OCI-M1 (cell line): ENCODE measurements at regions not wholly inside any gene's neighbourhood (a gene's known extent, or its start where the extent isn't known, plus 50 kb on each side); places are given as distances from the start of the nearest gene placed in this dataset.
A peak's percentile ranks its signal among the peaks of the same experiment; 100 is the strongest.
"Not testable (repeated sequence)": the region's sequence is repeated elsewhere in the genome, so short reads cannot be mapped to it uniquely, and the experiment has no call there.

Experiments used
- DNase-seq: peaks from one replicate; lab custom pipeline; 2025; lab: John Stamatoyannopoulos, UW

DNA sequence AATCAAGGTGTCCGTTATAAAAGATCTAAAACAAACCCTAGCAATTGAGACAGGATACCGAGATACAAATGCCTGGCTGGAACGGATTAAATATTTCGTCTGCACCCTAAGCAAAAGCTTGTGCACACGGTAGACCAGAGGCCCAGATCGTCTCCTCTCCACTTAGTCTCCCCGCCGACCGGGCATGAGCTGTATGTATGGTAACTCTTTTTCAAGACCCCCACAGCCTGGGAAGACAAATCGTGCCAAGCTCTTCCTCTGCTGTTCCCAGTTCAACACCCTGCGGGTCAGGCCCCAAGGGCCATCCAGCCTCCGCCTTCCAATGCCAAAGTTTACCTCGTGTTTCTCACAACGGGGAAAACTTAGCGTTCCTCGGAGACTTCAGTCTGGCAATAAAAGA is 285.7 kb upstream of the GALNT17 start:
- no peak for DNase-seq

DNA sequence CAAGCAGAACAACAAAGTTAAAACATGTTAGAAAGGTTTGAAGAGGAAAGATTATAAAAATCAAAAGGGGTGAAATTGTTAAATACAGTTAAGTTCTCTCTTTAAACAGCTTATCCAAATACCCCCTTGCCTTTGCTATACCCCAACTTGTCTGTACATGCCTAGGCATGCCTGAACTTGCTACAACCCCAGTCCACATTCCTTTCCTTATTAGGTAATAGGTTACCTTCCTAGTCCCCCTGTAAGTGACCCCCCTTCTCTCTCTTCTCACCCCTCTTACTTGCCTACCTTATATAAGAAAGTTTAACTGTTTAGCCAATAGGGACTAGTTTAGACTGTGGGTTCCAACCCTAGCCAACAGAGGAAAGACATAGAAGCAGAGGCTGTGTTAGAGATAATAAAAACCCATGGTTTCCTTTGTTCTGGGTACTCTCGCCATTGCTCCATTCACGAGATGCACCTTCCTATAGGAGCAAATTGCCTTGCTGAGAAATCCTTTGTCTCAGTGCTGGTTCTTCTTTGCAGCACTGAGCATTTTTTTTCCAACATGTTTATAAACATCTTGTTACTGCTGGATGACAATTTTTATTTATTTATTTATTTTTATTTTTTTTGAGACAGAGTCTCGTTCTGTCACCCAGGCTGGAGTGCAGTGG is 282.2 kb upstream of the GALNT17 start:
- DNase-seq, result no peak

DNA sequence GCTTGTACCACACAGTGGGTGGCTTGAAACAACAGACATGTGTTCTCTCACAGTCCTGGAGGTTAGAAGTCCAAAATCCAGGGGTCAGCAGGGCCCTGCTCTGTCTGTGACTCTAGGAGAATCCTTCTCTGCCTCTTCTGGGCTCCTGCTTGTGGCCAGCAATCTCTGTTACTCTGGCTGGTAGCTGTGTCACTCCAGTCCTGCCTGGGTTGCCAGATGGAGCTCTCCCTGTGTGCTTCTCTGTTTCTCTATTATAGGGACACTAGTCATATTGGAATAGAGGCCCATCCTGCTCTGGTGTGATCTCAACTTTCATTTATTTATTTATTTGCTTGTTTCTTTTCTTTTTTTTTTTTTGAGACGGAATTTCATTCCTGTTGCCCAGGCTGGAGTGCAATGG is 276.6 kb upstream of the GALNT17 start:
- no peak for DNase-seq

DNA sequence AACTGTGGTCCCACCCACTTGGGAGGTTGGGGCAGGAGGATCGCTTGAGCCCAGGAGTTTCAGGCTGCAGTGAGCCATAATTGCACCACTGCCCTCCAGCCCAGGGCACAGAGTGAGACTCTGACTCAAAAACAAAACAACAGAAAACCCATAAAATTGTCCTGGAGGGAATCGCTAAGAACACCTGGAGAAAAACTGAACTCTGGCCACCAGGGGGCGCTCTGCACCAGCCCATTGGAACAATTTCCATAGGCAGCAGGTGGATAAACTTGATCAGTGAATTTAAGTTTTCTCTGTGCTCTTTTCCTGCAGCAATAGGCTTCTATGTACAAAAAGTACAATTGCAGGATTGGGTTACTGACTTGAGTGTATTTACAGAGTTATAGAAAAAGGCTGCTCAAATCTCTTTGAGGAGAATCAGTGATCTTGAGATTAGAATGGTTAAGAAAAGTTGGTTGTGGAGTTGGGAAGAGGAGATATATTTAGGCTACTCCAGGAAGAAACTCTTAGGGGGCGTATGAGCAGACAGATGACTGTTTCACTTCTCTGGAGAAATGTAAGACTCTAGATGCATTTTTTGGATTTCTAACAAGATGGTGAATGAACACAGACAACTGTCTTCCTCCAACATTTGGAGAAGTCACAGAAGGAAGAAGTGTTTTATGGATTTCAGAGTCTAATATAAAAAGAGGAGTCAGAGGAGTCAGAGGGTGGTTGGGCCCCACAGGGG is 274.9 kb upstream of the GALNT17 start:
- DNase-seq, result peak; percentile 83

DNA sequence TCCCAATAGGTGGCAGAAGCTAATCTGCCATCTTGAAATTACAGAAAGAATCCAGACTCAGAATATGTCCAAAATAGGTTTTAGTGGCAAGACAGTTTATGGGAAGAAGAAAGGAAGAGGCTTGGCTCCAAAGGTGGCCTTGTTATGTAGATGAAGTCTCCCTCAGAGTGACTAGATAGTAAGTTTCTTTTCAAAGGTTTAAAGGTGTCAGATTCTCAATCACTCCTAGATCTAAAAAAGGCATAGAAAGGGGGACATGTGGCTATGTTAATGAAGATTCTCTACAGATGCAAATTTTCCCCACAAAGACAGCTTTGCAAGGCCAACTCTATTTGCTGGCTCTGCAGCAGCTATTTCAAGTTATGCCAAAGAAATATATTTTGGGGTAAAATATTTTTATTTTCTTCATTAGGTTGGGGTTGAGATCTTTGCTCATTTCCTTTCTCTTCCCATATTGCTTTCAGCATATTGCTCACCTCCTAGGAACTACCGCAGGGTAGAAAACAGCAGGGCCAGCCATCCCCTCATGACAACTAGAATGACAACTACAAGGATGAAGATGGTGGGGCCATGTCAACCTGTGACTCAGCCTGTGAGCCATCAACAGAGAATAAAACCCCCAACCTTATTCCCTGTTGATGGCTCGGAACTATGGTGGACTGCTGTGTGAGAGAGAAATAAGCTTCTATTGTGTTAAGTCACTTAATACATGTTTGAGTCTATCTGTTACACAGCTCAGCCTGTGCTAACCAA is 274.0 kb upstream of the GALNT17 start:
- DNase-seq, result no peak

DNA sequence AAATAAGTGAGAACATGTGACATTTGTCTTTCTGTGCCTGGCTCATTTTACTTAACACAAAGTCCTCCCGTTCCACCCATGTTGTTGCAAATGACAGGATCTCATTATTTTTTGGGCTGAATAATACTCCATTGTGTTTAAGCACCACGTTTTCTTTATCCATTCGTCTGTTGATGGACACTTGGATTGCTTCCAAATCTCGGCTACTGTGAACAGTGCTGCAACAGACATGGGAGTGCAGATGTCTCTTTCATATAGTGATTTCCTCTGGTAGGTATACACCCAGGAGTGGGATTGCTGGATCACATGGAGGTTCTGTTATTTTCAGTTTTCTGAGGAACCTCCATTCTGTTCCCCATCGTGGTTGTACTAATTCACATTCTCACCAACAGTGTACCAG is 264.4 kb upstream of the GALNT17 start:
- DNase-seq, result no peak

DNA sequence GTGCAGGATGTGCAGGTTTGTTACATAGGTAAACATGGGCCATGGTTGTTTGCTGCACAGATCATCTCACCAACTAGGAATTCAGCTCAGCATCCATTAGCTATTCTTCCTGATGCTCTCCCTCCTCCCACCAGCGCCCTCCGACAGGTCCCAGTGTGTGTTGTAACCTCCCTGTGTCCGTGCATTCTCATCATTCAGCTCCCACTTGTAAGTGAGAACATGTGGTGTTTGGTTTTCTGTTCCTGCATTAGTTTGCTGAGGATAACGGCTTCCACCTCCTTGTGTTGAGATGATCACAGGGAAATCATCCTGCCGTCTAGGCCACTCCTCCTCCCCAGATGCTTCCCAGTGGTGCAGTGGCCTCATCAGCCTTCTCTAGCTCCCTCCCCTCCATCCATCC is 261.6 kb upstream of the GALNT17 start:
- DNase-seq, result no peak

DNA sequence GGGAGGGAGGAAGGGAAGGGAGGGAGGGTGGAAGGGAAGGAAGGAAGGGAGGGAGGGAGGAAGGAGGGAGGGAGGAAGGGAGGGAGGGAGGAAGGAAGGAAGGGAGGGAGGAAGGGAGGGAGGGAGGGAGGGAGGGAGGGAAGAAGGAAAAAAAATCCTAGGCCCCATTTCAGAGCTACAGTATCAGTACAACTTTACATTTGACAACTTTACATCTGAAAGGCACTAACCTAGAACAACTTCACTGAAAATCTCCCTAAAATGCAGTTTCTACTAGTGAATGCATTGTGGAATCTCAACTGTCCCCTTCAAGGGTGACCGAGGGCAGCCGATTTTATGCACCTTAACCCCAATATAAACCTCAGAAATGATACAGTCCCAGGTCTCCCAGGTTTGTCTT is 259.8 kb upstream of the GALNT17 start:
- no peak for DNase-seq

DNA sequence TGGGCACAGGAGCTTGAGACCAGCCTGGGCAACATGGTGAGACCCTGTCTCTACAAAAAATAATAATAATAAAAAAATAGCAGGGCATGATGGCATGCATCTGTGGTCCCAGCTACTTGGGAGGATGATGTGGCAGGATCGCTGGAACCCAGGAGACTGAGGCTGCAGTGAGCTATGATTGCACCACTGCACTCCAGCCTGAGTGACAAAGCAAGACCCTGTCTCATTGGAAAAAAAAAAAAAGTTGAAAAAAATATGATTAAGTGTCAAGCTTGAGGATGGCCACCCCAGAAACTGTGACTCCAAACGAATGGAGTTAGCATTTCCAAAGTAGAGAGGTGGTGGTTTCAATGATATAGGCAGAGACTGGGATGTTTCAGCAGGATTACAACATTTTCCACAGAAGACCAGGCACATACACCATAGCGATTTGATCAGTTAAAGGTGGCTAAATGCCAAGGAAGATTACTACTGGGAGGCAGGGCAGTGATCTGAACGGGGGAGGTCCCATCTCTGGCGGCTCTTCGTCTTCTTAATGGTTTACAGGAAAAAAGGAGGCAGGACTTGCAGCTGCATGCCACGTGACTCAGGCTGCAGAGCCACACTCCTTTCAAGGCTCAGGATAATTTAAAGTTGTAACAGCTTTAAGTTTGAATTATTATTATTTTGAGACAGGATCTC is 250.6 kb upstream of the GALNT17 start:
- peak; percentile 42 for DNase-seq

DNA sequence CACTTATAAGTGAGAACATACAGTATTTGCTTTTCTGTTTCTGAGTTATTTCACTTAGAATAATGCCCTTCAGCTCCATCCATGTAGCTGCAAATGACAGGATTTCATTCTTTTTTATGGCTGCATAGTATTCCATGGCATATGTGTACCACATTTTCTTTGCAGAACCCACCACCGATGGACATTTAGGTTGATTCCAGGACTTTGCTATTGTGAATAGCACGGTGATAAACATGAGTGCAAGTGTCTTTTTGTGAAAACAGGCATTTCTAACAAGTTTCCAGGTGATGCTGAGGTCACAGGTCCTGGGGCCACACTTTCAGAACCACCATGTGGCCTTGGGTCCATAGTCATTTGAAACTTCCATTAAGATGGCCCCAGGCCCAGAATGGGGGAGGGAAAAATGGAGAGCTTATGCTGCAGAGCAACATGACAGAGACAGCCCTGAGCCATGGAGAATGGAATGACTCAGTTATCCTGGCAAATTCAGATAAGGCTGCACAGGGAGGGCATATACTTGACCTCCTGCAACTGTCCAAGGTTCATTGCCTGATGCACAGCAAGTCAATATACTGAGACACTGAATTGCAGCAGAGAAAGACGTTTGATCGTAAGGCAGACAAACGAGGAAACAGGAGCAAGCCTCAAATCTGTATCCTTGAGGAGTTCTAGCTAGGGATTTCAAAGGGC is 248.0 kb upstream of the GALNT17 start:
- DNase-seq, result no peak

DNA sequence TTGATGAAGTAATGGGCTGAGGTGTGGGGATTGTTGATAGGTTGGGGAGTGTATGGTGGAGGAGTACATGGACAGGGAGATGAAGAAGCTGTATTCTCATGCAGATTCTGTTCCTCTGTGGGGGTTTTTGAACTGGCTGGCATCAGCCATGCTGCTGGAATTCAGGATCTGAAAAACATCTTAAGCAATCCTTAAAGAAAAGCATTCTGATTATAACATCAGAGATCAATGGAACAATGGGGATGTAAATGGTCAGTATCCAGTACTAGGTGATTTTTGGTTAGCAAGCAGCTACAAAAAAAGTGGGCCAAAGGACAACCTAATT is 247.5 kb upstream of the GALNT17 start:
- no peak for DNase-seq

DNA sequence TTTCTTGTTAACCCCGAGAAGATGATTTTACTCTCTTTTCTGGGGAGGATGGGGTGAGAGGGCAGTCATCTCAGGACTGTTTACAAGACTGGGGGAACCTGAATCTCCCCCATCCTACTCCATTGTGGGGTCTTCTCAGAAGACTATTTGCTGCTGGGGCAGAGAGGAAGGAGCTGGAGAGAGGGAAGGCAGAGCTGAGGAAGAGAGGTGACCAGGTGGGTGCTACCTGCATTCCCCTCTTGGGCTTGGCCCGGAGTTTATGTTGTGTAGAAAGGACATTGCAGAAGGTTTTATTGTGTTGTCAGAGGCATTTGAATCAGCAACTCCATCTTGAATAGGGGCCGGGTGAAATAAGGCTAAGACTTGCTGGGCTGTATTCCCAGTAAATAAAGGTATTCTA is 247.1 kb upstream of the GALNT17 start:
- no peak for DNase-seq

DNA sequence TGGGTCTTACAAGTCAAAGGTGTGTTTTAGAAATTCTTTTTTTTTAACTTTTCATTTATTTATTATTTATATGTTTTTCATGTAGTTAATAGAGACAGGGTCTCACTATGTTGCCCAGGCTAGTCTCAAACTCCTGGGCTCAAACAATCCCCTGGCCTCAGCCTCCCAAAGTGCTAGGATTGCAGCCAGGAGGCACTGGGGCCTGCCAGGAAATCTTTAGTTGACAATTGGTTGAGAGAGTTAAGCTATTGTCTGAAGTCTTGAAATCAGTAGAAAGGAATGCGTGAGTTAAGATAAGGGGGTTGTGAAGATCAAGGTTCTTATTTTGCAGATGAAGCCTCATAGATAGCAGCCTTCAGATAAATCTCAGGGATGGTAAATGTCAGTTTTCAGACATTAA is 245.4 kb upstream of the GALNT17 start:
- no peak for DNase-seq

DNA sequence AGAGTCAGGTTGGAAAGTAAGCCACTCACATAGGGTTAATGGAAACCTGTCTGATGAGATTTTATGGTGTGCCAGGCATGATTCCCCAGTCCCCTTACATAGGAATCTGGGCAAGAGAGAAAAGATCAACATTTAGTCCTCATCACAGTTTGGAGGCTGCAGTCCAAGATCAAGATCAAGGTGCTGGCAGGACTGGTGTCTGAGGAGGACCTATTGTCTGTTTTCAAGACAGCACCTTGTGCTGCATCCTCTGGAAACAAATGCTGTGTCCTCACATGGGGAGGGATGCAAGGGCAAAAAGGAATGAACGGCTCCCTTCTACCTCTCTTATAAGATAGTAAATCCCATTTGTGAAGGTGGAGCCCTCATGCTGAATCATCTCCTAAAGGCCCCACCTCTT is 244.8 kb upstream of the GALNT17 start:
- DNase-seq, result no peak

DNA sequence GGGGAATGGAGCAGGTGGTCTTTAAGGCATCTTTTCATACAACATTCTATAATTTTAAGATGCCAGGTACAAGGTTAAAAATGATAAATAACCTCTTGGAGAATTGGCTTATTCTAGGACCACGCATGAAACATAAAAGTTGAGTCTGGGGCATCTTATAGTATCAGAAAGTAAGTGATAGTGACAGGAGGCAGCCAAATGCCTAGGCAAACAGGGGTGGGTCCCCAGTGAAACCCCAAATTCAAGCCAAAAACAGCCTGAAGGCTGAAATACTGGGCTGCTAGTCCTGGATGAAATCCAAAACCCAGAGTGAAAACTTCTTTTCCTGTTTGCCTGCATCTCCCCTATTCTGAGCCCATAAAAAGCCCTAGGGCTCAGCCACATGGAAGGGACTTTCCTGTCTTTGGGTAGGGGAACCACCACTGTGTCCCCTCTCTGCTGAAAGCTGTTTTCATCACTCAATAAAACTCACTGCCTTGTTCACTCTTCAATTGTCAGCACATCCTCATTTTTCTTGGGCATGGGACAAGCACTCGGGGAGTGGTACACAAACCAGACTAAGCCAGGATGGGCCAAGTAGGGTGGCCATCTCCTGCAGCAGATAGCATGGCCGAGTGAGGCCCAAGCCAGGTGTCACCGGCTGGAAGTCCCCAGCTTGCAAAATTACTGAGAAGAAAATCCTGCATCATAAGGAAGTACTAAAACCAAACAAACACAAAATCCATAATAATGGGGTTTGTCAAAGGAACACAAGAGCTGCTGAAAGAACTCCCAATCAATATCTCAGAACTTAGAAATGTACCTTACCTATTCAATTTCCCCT is 241.6 kb upstream of the GALNT17 start:
- DNase-seq, result no peak

DNA sequence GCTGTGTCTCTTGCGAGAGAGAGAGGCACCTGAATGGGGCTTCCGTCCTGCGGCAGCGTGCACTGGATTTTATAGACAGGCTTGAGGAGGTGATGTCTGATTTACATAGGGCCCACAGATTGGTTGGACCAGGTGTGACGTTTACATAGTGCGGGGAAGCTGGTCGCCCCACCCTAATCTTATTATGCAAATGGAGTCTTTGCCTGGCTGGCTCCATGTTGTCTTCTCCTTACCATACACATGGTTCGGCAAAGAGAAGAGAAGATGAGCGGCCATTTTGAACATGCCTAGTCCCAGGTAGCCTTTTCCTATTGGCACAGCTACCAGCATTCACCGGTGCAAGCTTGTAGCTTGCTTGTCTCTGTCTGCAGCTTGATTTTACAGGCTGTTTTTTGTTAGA is 238.5 kb upstream of the GALNT17 start:
- no peak for DNase-seq

DNA sequence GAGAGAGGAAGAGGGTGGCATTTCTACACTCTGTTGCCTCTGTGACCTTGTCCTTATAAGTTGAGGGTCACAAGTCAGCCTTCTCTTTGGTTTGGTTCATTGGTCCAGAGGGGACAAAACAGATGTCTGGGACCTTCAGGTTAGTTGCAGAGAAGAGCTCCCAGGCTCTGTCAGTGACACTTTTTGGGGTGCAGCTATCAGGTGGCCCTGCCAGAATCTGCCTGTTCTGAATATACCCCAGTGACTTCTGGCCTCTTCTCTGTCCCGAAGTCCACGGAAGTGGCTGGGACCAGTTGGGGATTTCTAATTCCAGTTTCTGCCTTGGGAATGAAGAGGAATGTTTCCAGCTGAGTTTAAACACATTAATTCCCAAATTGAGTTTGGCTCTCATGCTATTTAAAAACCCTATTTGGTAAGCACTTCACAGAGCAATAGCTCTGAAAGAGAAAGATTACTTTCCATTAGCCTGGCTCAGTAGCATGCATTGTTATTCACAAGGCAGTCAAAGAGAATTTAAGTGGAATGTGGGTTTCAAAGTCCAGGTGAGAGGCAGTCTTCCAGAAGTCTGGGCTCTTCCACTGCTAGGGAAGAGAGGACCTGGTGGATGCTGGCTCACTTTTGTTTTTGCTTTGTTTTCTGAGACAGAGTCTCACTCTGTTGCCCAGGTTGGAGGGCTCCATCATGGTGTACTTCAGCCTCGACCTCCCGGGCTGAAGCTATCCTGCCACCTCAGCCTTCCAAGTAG is 237.8 kb upstream of the GALNT17 start:
- no peak for DNase-seq

DNA sequence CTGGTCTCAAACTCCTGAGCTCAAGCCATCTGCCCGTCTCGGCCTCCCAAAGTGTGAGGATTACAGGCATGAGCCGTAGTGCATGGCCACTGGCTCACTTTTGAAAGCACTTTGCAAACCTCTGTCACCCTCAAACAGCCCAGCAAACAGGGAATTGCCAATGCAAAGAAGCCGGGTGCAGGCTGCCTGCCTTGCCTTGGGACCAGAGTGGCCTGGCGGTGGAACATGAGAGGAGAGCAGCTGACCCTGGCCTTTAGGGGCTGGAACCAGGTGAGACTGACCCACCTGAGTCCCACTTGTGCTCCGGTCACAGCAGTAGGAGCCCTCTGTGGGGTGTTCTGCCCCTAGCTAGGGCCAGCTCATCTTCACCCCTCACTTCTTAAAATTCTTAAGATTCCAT is 237.1 kb upstream of the GALNT17 start:
- no peak for DNase-seq

DNA sequence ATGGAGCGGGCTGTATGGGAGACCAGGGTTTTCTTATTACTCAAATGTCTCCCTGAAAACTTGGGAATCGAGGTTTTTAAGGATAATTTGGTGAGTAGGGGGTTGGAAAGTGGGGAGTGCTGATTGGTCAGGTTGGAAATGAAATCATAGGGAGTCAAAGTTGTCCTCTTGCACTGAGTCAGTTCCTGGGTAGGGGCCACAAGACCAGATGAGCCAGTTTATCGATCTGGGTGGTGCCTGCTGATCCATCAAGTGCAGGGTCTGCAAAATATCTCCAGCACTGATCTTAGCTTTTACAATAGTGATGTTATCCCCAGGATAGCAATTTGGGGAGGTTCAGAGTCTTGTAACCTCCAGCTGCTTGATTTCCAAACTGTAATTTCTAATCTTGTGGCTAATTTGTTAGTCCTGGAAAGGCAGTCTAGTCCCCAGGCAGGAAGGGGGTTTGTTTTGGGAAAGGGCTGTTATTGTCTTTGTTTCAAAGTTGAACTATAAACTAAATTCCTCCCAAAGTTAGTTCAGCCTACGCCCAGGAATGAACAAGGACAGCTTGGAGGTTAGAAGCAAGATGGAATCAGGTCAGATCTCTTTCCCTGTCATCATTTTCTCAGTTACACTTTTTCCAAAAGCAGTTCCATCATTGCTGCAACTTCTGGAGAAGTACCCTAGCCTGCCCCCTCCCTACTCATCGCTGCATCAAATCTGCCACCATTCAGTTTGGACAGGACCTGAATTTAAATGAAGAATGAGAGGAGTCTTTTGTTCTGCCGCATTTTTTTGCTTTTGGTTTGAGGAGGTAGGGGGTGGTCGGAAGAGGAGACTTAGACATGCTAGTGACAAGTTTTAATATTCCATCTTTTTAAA is 236.4 kb upstream of the GALNT17 start:
- DNase-seq, result not testable (repeated sequence)
